CD8-positive, alpha-beta memory T cell (primary cell): ENCODE measurements at regions not wholly inside any gene's neighbourhood (a gene's known extent, or its start where the extent isn't known, plus 50 kb on each side); places are given as distances from the start of the nearest gene placed in this dataset.

ENCODE experiments used
- CTCF ChIA-PET: fragments of 350-600 bp; sonication (Branson Sonifier 250); formaldehyde crosslinking; loops from one replicate; lab custom pipeline; 2021; ENCODE audit warnings: antibody characterized with exemption; lab: Charles Lee
- POLR2A ChIA-PET: fragments of 350-600 bp; sonication (Branson Sonifier 250); formaldehyde crosslinking; loops from one replicate; lab custom pipeline; 2021; ENCODE audit warnings: antibody characterized with exemption; lab: Charles Lee
- DNase-seq, 5 donors: peaks; one replicate each; pipeline versions ENCODE4 v3.0.0 to v3.0.0-alpha.2; 2020 to 2022; ENCODE audit warnings: mixed read lengths in 1 of 5
- H3K27ac ChIP-seq: one replicate; pipeline ENCODE4 v1.7.0; 2013; ENCODE audit warnings: low read depth, mild to moderate bottlenecking, low read length, moderate library complexity
- H3K27me3 ChIP-seq: 2 replicates; pipeline ENCODE4 v1.7.0; 2013; ENCODE audit warnings: low read length, mild to moderate bottlenecking; ENCODE audit not compliant: insufficient read depth, poor library complexity, severe bottlenecking
- H3K36me3 ChIP-seq: 2 replicates; pipeline ENCODE4 v1.7.0; 2013; ENCODE audit warnings: mild to moderate bottlenecking, low read length, moderate library complexity; ENCODE audit not compliant: insufficient read depth
- H3K4me1 ChIP-seq: 2 replicates; pipeline ENCODE4 v1.7.0; 2013; ENCODE audit warnings: mild to moderate bottlenecking, low read length, moderate library complexity; ENCODE audit not compliant: insufficient read depth
- H3K4me3 ChIP-seq: 2 replicates; pipeline ENCODE4 v1.7.0; 2013; ENCODE audit warnings: mild to moderate bottlenecking, low read length
- H3K9me3 ChIP-seq: 2 replicates; pipeline ENCODE4 v1.7.0; 2013; ENCODE audit warnings: mild to moderate bottlenecking, low read length
- H3K27ac Mint-ChIP-seq, 8 donors: one replicate each; pipeline ENCODE4 v1.8.0; 2020 to 2021; ENCODE audit warnings: mixed read lengths in 8 of 8, mild to moderate bottlenecking in 6 of 8, inconsistent platforms in 3 of 8, moderate library complexity in 3 of 8
- H3K27me3 Mint-ChIP-seq, 2 donors: one replicate each; pipeline ENCODE4 v1.8.0; 2020 to 2021; ENCODE audit warnings: mixed read lengths in 2 of 2, mild to moderate bottlenecking in 1 of 2, moderate library complexity in 1 of 2
- H3K36me3 Mint-ChIP-seq, 3 donors: one replicate each; pipeline ENCODE4 v1.8.0; 2020 to 2021; ENCODE audit warnings: mixed read lengths in 3 of 3, inconsistent platforms in 1 of 3, mild to moderate bottlenecking in 1 of 3
- H3K4me1 Mint-ChIP-seq, 3 donors: one replicate each; pipeline ENCODE4 v1.8.0; 2020 to 2021; ENCODE audit warnings: mixed read lengths in 3 of 3, inconsistent platforms in 1 of 3, mild to moderate bottlenecking in 1 of 3
- H3K4me3 Mint-ChIP-seq, 7 donors: one replicate each; pipeline ENCODE4 v1.8.0; 2020 to 2021; ENCODE audit warnings: mixed read lengths in 7 of 7, mild to moderate bottlenecking in 6 of 7, moderate library complexity in 4 of 7, inconsistent platforms in 2 of 7
- H3K9me3 Mint-ChIP-seq, 5 donors: one replicate each; pipeline ENCODE4 v1.8.0; 2020 to 2022; ENCODE audit warnings: mixed read lengths in 5 of 5, mild to moderate bottlenecking in 3 of 5, moderate library complexity in 2 of 5, inconsistent platforms in 1 of 5

DNA sequence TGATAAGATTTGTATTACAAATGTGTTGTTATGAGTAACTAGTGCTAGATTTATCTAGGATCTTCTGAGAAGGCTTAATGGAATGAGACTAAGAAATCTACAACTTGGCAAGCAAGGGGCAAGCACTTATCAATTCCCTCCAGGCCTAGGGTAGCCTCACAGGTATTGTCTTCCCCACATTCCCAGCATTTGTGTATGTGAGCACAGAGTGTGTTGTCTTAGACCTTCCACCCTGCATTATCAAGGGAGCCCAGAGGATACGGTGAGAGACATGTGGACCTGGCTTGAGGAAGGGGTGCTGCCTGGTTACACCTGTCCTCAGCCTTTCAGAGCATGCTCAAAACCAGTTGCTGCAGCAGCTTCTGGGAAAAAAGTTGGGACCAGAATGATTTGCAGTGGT is 327.2 kb downstream of the MRPL39 start:
- H3K36me3 ChIP-seq = no peaks in the 10 kb centered on the region
- CTCF ChIA-PET = no interaction called here
- H3K4me3 ChIP-seq = no peak overlapping the region
- H3K27ac ChIP-seq = no peak overlapping the region
- POLR2A ChIA-PET = no interaction called here
- no peaks in the 10 kb centered on the region for H3K9me3 ChIP-seq
- H3K36me3 Mint-ChIP-seq = no peaks in the 10 kb centered on the region
- no peaks in the 10 kb centered on the region for H3K9me3 Mint-ChIP-seq
- H3K27me3 Mint-ChIP-seq = peaks cover 0 to 4% of the 10 kb centered on the region in 2 donors
- no peak overlapping the region for H3K4me3 Mint-ChIP-seq
- H3K27me3 ChIP-seq = no peaks in the 10 kb centered on the region
- H3K4me1 Mint-ChIP-seq = no peaks in the 10 kb centered on the region
- no peak overlapping the region for H3K27ac Mint-ChIP-seq
- no peak for DNase-seq
- no peaks in the 10 kb centered on the region for H3K4me1 ChIP-seq

DNA sequence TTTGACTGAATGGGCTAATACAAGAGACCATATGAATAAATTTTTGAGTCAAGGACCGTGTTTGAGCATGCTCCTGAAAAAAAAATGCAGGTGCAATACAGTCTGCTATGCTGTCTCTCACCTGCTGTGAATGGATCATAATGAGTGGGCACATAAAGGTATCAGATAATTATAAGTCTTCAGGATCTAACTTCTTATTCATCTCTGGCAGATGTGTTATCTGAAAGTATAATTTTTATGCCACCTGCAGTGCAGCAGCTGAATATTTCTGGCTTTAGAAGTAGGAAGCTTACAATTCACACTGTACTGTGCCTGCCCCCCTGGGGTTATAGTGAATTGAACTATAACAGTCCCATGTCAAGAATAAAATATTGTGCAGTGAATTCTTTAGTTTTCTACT is 333.3 kb downstream of the MRPL39 start:
- Histone ChIP-seq H3K27me3 (no peaks in the 10 kb centered on the region), H3K36me3 (no peaks in the 10 kb centered on the region), H3K9me3 (no peaks in the 10 kb centered on the region), H3K4me3 (no peak overlapping the region), H3K4me1 (no peaks in the 10 kb centered on the region), H3K27ac (no peak overlapping the region)
- H3K27me3 Mint-ChIP-seq = no peaks in the 10 kb centered on the region
- CTCF ChIA-PET = no interaction called here
- no peak overlapping the region for H3K4me3 Mint-ChIP-seq
- H3K27ac Mint-ChIP-seq = no peak overlapping the region
- H3K4me1 Mint-ChIP-seq = no peaks in the 10 kb centered on the region
- POLR2A ChIA-PET = no interaction called here
- no peaks in the 10 kb centered on the region for H3K36me3 Mint-ChIP-seq
- no peak for DNase-seq
- no peaks in the 10 kb centered on the region for H3K9me3 Mint-ChIP-seq

DNA sequence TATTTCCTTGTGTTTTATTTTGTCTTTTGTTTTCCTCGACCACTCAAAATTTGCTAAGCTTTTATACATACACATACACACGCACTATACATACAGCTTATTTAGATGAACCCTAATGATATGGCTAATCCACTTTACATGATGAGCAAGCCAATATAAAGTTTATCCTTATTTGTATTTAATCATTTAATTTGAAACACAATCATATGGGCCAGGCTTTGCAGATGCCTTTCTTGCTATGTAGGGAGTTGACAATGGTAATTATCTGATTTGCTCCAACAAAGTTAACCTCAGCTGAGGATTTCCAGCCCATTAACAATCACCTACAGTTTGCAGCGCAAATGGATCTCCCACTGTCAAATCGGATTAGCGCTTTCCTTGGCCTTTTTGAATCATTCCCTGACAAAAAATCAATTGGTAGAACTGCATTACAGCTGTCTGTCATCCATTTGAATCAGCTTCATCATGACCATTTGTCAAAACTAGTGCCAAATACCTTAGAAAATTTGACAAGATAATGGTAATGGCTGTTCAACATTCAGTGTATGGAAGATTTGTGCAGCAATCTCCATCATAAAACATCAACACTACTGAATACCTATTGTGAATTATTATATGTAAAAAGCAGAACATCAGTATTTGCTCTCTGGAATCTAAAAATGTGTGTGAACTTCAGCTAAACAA is 352.6 kb downstream of the MRPL39 start:
- H3K36me3 ChIP-seq = no peaks in the 10 kb centered on the region
- H3K4me3 Mint-ChIP-seq = no peak overlapping the region
- H3K9me3 ChIP-seq = no peaks in the 10 kb centered on the region
- H3K9me3 Mint-ChIP-seq = no peaks in the 10 kb centered on the region
- no peak overlapping the region for H3K27ac Mint-ChIP-seq
- H3K4me1 ChIP-seq = no peaks in the 10 kb centered on the region
- CTCF ChIA-PET = no interaction called here
- no peaks in the 10 kb centered on the region for H3K27me3 Mint-ChIP-seq
- POLR2A ChIA-PET = no interaction called here
- no peaks in the 10 kb centered on the region for H3K27me3 ChIP-seq
- no peaks in the 10 kb centered on the region for H3K4me1 Mint-ChIP-seq
- no peak overlapping the region for H3K4me3 ChIP-seq
- no peaks in the 10 kb centered on the region for H3K36me3 Mint-ChIP-seq
- no peak overlapping the region for H3K27ac ChIP-seq
- DNase-seq = no peak

DNA sequence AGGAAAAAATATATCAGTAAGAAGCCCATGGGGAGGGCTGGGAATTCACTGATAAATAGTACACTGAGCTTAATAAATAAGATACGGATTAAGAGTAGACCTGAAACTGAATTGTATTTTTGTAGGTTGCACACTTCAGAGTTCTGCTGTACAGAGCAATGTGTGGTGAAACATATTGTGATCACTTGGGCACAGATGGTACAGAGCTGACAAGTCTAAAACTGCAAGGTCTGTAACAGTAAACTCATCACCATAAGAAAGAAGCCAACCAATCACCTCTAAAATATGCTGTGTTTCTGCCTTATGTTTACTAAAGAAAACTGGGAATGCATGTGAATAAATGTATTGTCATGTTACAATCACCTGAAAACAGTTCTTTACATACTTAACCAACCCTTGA is 360.7 kb downstream of the MRPL39 start:
- no peaks in the 10 kb centered on the region for H3K36me3 Mint-ChIP-seq
- H3K4me1 Mint-ChIP-seq = no peaks in the 10 kb centered on the region
- Histone ChIP-seq H3K36me3 (no peaks in the 10 kb centered on the region), H3K4me3 (no peak overlapping the region), H3K9me3 (no peaks in the 10 kb centered on the region), H3K4me1 (no peaks in the 10 kb centered on the region), H3K27me3 (no peaks in the 10 kb centered on the region), H3K27ac (no peak overlapping the region)
- no peaks in the 10 kb centered on the region for H3K9me3 Mint-ChIP-seq
- H3K27me3 Mint-ChIP-seq = no peaks in the 10 kb centered on the region
- H3K4me3 Mint-ChIP-seq = no peak overlapping the region
- no peak for DNase-seq
- ChIA-PET CTCF (no interaction called here), POLR2A (no interaction called here)
- no peak overlapping the region for H3K27ac Mint-ChIP-seq

DNA sequence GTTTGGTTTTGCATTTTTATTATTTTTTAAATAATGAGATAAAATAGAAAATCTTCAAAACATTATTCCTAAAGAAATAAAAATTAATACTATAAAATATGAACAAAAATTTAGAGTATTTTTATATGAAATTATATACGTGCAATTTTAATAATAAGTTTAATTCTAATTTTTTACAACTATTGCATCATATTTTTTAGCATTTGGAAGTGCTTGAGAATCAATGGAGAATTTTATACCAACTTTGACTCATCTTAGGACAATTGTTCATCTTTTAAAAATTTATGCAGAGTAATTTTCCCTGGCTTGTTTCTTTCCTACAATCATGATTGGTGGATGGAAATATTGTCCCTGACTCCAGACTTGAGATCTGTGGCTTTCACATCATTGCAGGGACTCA is 362.5 kb downstream of the MRPL39 start:
- ChIA-PET CTCF (no interaction called here), POLR2A (no interaction called here)
- no peaks in the 10 kb centered on the region for H3K27me3 ChIP-seq
- Mint-ChIP-seq H3K4me1 (no peaks in the 10 kb centered on the region), H3K36me3 (no peaks in the 10 kb centered on the region), H3K27ac (no peak overlapping the region), H3K9me3 (no peaks in the 10 kb centered on the region), H3K4me3 (no peak overlapping the region), H3K27me3 (no peaks in the 10 kb centered on the region)
- no peaks in the 10 kb centered on the region for H3K9me3 ChIP-seq
- no peaks in the 10 kb centered on the region for H3K4me1 ChIP-seq
- H3K4me3 ChIP-seq = no peak overlapping the region
- H3K36me3 ChIP-seq = no peaks in the 10 kb centered on the region
- no peak for DNase-seq
- H3K27ac ChIP-seq = no peak overlapping the region

DNA sequence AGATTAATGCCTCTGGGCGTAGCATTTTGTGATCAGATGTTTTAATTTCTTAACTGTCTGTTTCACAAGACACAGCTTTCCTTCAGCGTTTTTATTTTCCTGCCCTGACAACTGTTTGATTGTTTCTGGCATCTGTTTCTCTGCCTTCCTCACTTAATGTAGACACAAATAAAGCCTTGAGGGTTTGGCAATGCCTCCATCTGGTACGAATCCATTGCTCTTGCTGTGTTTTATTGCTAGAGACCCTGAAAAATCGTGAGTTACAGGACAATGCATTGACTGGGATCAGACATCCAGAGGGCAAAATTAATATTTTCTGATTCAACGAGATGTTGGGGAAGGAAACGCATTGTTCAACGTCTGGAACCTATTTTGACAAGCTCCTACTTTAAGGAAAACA is 363.5 kb downstream of the MRPL39 start:
- ChIA-PET CTCF (no interaction called here), POLR2A (no interaction called here)
- no peak overlapping the region for H3K4me3 Mint-ChIP-seq
- H3K27ac Mint-ChIP-seq = no peak overlapping the region
- H3K36me3 Mint-ChIP-seq = no peaks in the 10 kb centered on the region
- H3K27me3 Mint-ChIP-seq = no peaks in the 10 kb centered on the region
- no peaks in the 10 kb centered on the region for H3K4me1 Mint-ChIP-seq
- Histone ChIP-seq H3K9me3 (no peaks in the 10 kb centered on the region), H3K27me3 (no peaks in the 10 kb centered on the region), H3K4me3 (no peak overlapping the region), H3K36me3 (no peaks in the 10 kb centered on the region), H3K4me1 (no peaks in the 10 kb centered on the region), H3K27ac (no peak overlapping the region)
- no peaks in the 10 kb centered on the region for H3K9me3 Mint-ChIP-seq
- DNase-seq = no peak

DNA sequence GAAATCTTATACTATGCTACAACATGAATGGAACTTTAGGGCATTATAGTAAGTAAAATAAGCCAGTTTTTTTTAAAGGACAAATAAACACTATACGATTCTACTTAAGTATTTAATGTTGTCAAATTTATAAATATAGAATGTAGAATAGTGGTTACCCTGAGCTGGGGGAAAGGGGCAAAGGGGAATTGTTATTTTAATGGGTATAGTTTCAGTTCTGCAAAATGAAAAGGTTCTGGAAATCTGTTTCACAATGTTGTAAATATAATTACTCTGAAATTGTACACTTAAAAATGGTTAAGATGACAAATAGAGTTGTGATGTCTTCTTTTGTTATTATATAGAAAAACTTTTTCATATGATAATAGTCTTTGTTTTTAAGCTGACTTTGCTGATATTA is 366.3 kb downstream of the MRPL39 start:
- ChIA-PET POLR2A (no interaction called here), CTCF (no interaction called here)
- no peaks in the 10 kb centered on the region for H3K27me3 ChIP-seq
- Mint-ChIP-seq H3K9me3 (peaks cover 0 to 17% (median 2%) of the 10 kb centered on the region in 5 donors), H3K4me3 (no peak overlapping the region), H3K4me1 (no peaks in the 10 kb centered on the region), H3K36me3 (no peaks in the 10 kb centered on the region), H3K27ac (no peak overlapping the region), H3K27me3 (no peaks in the 10 kb centered on the region)
- H3K27ac ChIP-seq = no peak overlapping the region
- no peaks in the 10 kb centered on the region for H3K36me3 ChIP-seq
- DNase-seq = no peak
- no peaks in the 10 kb centered on the region for H3K4me1 ChIP-seq
- H3K9me3 ChIP-seq = no peaks in the 10 kb centered on the region
- no peak overlapping the region for H3K4me3 ChIP-seq

DNA sequence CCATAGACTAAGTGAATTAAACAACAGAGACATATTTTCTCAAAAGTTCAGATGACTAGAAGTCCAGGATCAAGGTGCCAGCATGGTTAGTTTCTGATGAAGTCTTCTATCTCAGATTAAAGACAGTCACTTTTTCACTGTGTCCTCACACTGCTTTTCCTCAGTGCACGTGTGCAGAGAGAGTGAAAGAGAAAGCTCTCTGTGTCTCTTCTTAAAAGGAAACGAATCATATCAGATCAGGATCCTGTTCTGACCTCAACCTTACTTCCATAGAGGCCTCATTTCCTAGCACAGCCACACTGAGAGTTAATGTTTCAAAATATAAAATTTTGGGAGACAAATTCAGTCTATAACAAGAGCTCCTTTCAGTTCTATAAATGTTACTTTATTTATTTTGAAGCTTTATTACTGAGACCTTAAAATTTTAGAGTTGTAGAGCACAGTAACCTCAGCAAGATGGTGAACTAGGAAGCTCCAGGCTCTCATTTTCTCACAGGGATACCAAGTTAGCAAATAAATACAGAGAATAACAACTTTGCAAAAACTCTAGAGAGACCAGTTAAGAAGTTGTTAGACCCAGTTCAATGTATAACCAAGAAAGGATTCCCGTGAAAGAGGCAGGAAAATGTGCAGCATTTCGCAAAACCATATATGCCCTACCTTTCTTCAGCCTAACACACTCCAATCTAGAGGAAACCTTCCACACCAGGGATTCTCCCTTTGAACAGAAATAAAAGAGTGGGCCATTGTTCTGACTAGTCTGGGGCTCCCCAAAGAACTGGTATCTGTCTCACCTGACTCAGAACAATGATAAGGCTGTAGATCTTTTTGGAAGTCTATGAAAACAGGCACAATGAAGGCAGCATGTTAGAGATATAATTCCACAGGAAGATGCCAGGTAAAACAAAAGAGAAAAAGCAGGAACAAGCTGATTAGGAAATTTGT is 372.2 kb downstream of the MRPL39 start:
- ChIA-PET POLR2A (no interaction called here), CTCF (no interaction called here)
- no peaks in the 10 kb centered on the region for H3K27me3 Mint-ChIP-seq
- Histone ChIP-seq H3K27me3 (no peaks in the 10 kb centered on the region), H3K4me1 (no peaks in the 10 kb centered on the region), H3K4me3 (no peak overlapping the region), H3K27ac (no peak overlapping the region), H3K36me3 (no peaks in the 10 kb centered on the region), H3K9me3 (no peaks in the 10 kb centered on the region)
- no peak overlapping the region for H3K27ac Mint-ChIP-seq
- DNase-seq = no peak
- peaks cover 0 to 18% (median 5%) of the 10 kb centered on the region in 5 donors for H3K9me3 Mint-ChIP-seq
- no peak overlapping the region for H3K4me3 Mint-ChIP-seq
- no peaks in the 10 kb centered on the region for H3K36me3 Mint-ChIP-seq
- peaks cover 0 to 5% (median 0%) of the 10 kb centered on the region in 3 donors for H3K4me1 Mint-ChIP-seq
